GM12891 (cell line): ENCODE measurements at regions not wholly inside any gene's neighbourhood (a gene's known extent, or its start where the extent isn't known, plus 50 kb on each side); places are given as distances from the start of the nearest gene placed in this dataset.

Source experiments
- PAX5 ChIP-seq: IDR thresholded peaks from 2 replicates; pipeline ENCODE4 v1.6.1; 2011; ENCODE audit warnings: low read length, moderate library complexity, mild to moderate bottlenecking; ENCODE audit not compliant: insufficient read depth, severe bottlenecking
- POLR2A ChIP-seq: IDR thresholded peaks from 2 replicates; pipeline ENCODE4 v1.6.1; 2011; ENCODE audit warnings: low read depth, low read length, control low read depth
- POLR2AphosphoS5 ChIP-seq: IDR thresholded peaks from 2 replicates; pipeline ENCODE4 v1.6.1; 2011; ENCODE audit warnings: low read depth, low read length, control low read depth
- POU2F2 ChIP-seq: IDR thresholded peaks from 2 replicates; pipeline ENCODE4 v1.6.1; 2011; ENCODE audit warnings: low read depth, mild to moderate bottlenecking, control low read depth, low read length, moderate library complexity
- SPI1 ChIP-seq: IDR thresholded peaks from 2 replicates; pipeline ENCODE4 v1.6.1; 2011; ENCODE audit warnings: low read depth, low read length, control low read depth
- TAF1 ChIP-seq: IDR thresholded peaks from 2 replicates; pipeline ENCODE4 v1.6.1; 2011; ENCODE audit warnings: low read depth, low read length, control low read depth

DNA sequence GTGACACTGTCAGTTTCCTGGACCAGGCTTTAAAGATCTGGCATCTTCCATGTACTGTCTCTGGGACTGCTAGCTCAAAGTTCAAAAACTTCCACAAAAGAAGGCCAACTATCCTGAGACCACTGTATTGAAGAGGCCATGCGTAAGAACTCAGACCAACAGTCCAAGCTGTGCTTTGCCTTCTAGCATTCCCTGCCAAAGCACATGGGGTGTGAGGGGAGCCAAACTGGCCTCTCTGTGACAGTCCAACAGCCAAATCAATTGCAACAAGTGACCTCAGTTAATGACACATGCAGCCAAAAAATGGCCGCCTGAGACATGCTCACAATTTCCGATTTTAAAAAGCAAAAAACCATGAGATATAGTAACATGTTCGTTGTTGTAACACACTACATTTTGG lies 160.3 kb upstream of the CDH19 start:
- TF ChIP-seq POLR2A (no peak), POLR2AphosphoS5 (no peak), TAF1 (no peak), POU2F2 (no peak), SPI1 (no peak), PAX5 (no peak)
